Panc1 (cell line): ENCODE measurements at regions not wholly inside any gene's neighbourhood (a gene's known extent, or its start where the extent isn't known, plus 50 kb on each side); places are given as distances from the start of the nearest gene placed in this dataset.

Experiments used
- ATAC-seq: fragments of 200-7000 bp; cut with Tn5 transposase; 2 replicates; pipeline ENCODE4 v1.9.1; 2020; ENCODE audit warnings: mild to moderate bottlenecking, moderate library complexity
- BruUV-seq: library from RNA; stranded (reverse); fragments of 400-500 nt; replicated peaks from 2 replicates; lab custom pipeline; 2021; lab: Mats Ljungman, UMichigan
- CTCF ChIA-PET: fragments of 300-600 bp; sonication (Branson Sonifier 250); formaldehyde crosslinking; loops from one replicate; lab custom pipeline; 2022; ENCODE audit warnings: antibody characterized with exemption; lab: Charles Lee
- POLR2A ChIA-PET: fragments of 300-600 bp; sonication (Branson Sonifier 250); formaldehyde crosslinking; loops from one replicate; lab custom pipeline; 2022; ENCODE audit warnings: antibody characterized with exemption; lab: Charles Lee
- DNase-seq: peaks from one replicate; pipeline ENCODE4 v3.0.0-alpha.2; 2010; ENCODE audit warnings: low read depth, low spot score
- H3K27ac ChIP-seq: 2 replicates; pipeline ENCODE4 v1.5.1; 2011; ENCODE audit warnings: mild to moderate bottlenecking, low read length, inconsistent platforms
- H3K27me3 ChIP-seq: fragments of 200-500 bp; sonication (Bioruptor generic); 2 replicates; pipeline ENCODE4 v1.6.0; 2014; ENCODE audit warnings: low read length, inconsistent platforms; ENCODE audit not compliant: control insufficient read depth, insufficient read depth
- H3K36me3 ChIP-seq: fragments of 200-500 bp; sonication (Bioruptor generic); 2 replicates; pipeline ENCODE4 v1.5.1; 2014; ENCODE audit warnings: inconsistent platforms, mild to moderate bottlenecking, low read length, moderate library complexity; ENCODE audit not compliant: control insufficient read depth, insufficient read depth
- H3K4me1 ChIP-seq: 2 replicates; pipeline ENCODE4 v1.5.1; 2011; ENCODE audit warnings: inconsistent platforms, mild to moderate bottlenecking, low read length, moderate library complexity; ENCODE audit not compliant: control insufficient read depth, insufficient read depth
- H3K4me3 ChIP-seq, 2 experiments: 2 replicates each; pipeline ENCODE4 v1.5.1; 2011 to 2012; ENCODE audit warnings: low read depth in 2 of 2, low read length in 2 of 2, mild to moderate bottlenecking in 2 of 2, inconsistent platforms in 1 of 2, moderate library complexity in 1 of 2
- H3K9me3 ChIP-seq: fragments of 200-500 bp; sonication (Bioruptor generic); 2 replicates; pipeline ENCODE4 v1.5.1; 2014; ENCODE audit warnings: low read depth, mild to moderate bottlenecking, inconsistent platforms, low read length, moderate library complexity; ENCODE audit not compliant: control insufficient read depth, insufficient read depth
- POLR2AphosphoS5 ChIP-seq: IDR thresholded peaks from 2 replicates; pipeline ENCODE4 v1.6.1; 2012; ENCODE audit warnings: mild to moderate bottlenecking, low read depth, low read length, moderate library complexity
- SIN3A ChIP-seq: IDR thresholded peaks from 2 replicates; pipeline ENCODE4 v1.6.1; 2012; ENCODE audit warnings: low read depth, mild to moderate bottlenecking, low read length, moderate library complexity, borderline replicate concordance; ENCODE audit not compliant: insufficient read depth
- TCF7L2 ChIP-seq: IDR thresholded peaks from 2 replicates; pipeline ENCODE4 v1.6.1; 2011; ENCODE audit warnings: mild to moderate bottlenecking, low read depth, low read length, inconsistent platforms
- in situ Hi-C: cut with HindIII; loops from 2 replicates; pipeline ENCODE4 v1.10.0; 2016; ENCODE audit warnings: low sequenced_read_pairs, low pct_unique_long_range_greater_than_20kb
- intact Hi-C: fragments of 100-400 bp; cut with micrococcal nuclease; formaldehyde crosslinking; loops from one replicate; pipeline ENCODE4 v1.10.0; 2022; ENCODE audit not compliant: unreplicated experiment
- TF ChIP-seq, protein P1 (sequence below), 2 experiments: IDR thresholded peaks; 2 replicates each; pipeline ENCODE4 v1.6.1; 2011 to 2012; ENCODE audit warnings: low read depth in 2 of 2, control low read depth in 1 of 2, low read length in 1 of 2, mild to moderate bottlenecking in 1 of 2, moderate library complexity in 1 of 2; ENCODE audit not compliant: insufficient read depth in 1 of 2
- TF ChIP-seq, protein P2 (sequence below): fragments of 450-650 bp; IDR thresholded peaks from 2 replicates; pipeline ENCODE4 v1.5.1; 2017; ENCODE audit warnings: mild to moderate bottlenecking

DNA sequence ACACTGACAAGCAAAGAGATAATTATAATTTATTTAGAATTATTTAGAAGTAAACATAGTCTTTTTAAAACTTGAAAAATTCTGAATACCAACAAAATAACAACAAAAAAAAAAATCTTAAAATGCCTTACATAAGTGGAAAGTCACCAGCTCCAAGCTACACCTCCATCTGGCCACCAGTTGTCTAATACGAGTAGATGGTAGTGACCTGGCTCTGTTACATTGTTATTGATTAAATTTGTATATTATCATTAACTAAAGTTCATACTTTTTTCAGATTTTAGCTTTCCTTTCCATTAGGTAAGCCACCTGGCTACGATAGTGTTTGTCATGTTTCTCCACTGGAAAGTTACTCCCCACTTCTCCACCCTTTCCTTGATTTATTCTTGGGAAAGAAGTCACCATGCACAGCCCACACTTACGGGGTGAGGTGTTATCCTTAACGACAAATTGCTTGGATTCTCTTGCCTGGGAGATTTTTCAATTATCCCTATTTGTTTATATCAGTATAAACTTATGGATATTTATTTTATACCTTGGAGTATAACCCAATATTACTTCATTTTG, 464.5 kb upstream of the CHAC2 start:
- Histone ChIP-seq H3K27ac (no peak overlapping the region), H3K4me1 (no peaks in the 10 kb centered on the region), H3K27me3 (no peaks in the 10 kb centered on the region), H3K9me3 (no peaks in the 10 kb centered on the region), H3K36me3 (no peaks in the 10 kb centered on the region), H3K4me3 (no peak overlapping the region)
- POLR2A ChIA-PET: no interaction called here
- ATAC-seq (no peak), DNase-seq (no peak)
- BruUV-seq: no TSS peak
- in situ Hi-C loops (no loop called here), intact Hi-C loops (no loop called here)
- CTCF ChIA-PET: interaction anchor here (0.7 kb wide), 1 partner anchor 238 kb away, joined by 3 read pairs; no protein-coding TSS in a partner anchor
- TF ChIP-seq POLR2AphosphoS5 (no peak), SIN3A (no peak), TCF7L2 (no peak)
- TF ChIP-seq, protein P1, sequence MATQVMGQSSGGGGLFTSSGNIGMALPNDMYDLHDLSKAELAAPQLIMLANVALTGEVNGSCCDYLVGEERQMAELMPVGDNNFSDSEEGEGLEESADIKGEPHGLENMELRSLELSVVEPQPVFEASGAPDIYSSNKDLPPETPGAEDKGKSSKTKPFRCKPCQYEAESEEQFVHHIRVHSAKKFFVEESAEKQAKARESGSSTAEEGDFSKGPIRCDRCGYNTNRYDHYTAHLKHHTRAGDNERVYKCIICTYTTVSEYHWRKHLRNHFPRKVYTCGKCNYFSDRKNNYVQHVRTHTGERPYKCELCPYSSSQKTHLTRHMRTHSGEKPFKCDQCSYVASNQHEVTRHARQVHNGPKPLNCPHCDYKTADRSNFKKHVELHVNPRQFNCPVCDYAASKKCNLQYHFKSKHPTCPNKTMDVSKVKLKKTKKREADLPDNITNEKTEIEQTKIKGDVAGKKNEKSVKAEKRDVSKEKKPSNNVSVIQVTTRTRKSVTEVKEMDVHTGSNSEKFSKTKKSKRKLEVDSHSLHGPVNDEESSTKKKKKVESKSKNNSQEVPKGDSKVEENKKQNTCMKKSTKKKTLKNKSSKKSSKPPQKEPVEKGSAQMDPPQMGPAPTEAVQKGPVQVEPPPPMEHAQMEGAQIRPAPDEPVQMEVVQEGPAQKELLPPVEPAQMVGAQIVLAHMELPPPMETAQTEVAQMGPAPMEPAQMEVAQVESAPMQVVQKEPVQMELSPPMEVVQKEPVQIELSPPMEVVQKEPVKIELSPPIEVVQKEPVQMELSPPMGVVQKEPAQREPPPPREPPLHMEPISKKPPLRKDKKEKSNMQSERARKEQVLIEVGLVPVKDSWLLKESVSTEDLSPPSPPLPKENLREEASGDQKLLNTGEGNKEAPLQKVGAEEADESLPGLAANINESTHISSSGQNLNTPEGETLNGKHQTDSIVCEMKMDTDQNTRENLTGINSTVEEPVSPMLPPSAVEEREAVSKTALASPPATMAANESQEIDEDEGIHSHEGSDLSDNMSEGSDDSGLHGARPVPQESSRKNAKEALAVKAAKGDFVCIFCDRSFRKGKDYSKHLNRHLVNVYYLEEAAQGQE (IDR thresholded peaks at IDR 0.05; ENCODE audit: insufficient read depth in 1 of 2, low read depth in 2 of 2, low read length in 1 of 2): no peak
- TF ChIP-seq, protein P2, sequence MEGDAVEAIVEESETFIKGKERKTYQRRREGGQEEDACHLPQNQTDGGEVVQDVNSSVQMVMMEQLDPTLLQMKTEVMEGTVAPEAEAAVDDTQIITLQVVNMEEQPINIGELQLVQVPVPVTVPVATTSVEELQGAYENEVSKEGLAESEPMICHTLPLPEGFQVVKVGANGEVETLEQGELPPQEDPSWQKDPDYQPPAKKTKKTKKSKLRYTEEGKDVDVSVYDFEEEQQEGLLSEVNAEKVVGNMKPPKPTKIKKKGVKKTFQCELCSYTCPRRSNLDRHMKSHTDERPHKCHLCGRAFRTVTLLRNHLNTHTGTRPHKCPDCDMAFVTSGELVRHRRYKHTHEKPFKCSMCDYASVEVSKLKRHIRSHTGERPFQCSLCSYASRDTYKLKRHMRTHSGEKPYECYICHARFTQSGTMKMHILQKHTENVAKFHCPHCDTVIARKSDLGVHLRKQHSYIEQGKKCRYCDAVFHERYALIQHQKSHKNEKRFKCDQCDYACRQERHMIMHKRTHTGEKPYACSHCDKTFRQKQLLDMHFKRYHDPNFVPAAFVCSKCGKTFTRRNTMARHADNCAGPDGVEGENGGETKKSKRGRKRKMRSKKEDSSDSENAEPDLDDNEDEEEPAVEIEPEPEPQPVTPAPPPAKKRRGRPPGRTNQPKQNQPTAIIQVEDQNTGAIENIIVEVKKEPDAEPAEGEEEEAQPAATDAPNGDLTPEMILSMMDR: no peak

DNA sequence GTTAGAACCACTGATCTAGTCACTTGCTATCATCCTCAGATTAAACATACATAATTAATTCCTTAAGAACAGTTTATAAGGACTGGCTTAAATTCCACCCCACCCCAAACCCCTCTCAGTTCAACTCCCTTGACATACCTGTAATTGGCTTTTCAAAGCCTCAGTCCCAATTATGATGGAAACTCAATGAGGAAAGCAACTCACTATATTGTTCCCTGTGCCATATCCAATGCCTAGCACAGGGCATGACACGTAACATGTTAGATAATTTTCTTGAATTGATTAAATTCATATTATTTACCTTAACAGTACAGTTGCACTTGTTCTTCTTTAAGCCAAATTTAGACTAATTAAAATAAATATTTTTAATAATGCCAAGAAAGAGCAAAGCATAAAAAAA, 465.1 kb upstream of the CHAC2 start:
- no peak overlapping the region for H3K27ac ChIP-seq
- in situ Hi-C loops (no loop called here), intact Hi-C loops (no loop called here)
- TF ChIP-seq, protein P1 (IDR thresholded peaks at IDR 0.05; ENCODE audit: insufficient read depth in 1 of 2, low read depth in 2 of 2, low read length in 1 of 2): no peak
- TF ChIP-seq SIN3A (no peak), TCF7L2 (no peak), POLR2AphosphoS5 (no peak)
- TF ChIP-seq, protein P2: no peak
- H3K9me3 ChIP-seq: no peaks in the 10 kb centered on the region
- ATAC-seq (no peak), DNase-seq (no peak)
- no TSS peak for BruUV-seq
- no peaks in the 10 kb centered on the region for H3K27me3 ChIP-seq
- H3K4me1 ChIP-seq: no peaks in the 10 kb centered on the region
- ChIA-PET CTCF (no interaction called here), POLR2A (no interaction called here)
- no peaks in the 10 kb centered on the region for H3K36me3 ChIP-seq
- no peak overlapping the region for H3K4me3 ChIP-seq
